Heart right ventricle (tissue), 16 donors: ENCODE measurements at regions not wholly inside any gene's neighbourhood (a gene's known extent, or its start where the extent isn't known, plus 50 kb on each side); places are given as distances from the start of the nearest gene placed in this dataset.

Experiments used
- ATAC-seq, 8 donors: fragments of 200-7000 bp; cut with Tn5 transposase; one replicate each; pipeline ENCODE4 v1.9.1; 2020; ENCODE audit warnings: mild to moderate bottlenecking in 8 of 8, moderate library complexity in 8 of 8, moderate number of reproducible peaks in 1 of 8
- DNase-seq, 2 donors: peaks; one replicate each; pipeline ENCODE4 v3.0.0-alpha.2; 2020
- H3K27ac ChIP-seq, 10 donors: fragments of 200-600 bp; sonication (generic) in 2 of 10; one replicate each; pipeline versions ENCODE4 v1.5.0 to v1.8.0; 2020 to 2022; ENCODE audit warnings: mild to moderate bottlenecking in 3 of 10
- H3K27me3 ChIP-seq, 7 donors: fragments of 200-600 bp; one replicate each; pipeline ENCODE4 v1.8.0; 2021 to 2022; ENCODE audit warnings: mild to moderate bottlenecking in 2 of 7
- H3K36me3 ChIP-seq, 9 donors: fragments of 200-600 bp; sonication (generic) in 1 of 9; one replicate each; pipeline versions ENCODE4 v1.5.0 to v1.8.0; 2020 to 2022; ENCODE audit warnings: mild to moderate bottlenecking in 2 of 9
- H3K4me1 ChIP-seq, 9 donors: fragments of 200-600 bp; sonication (generic) in 1 of 9; one replicate each; pipeline versions ENCODE4 v1.5.0 to v1.8.0; 2020 to 2022; ENCODE audit warnings: mild to moderate bottlenecking in 4 of 9
- H3K4me3 ChIP-seq, 10 donors: fragments of 200-600 bp; sonication (generic) in 2 of 10; one replicate each; pipeline versions ENCODE4 v1.5.0 to v1.8.0; 2020 to 2022; ENCODE audit warnings: mild to moderate bottlenecking in 7 of 10, moderate library complexity in 2 of 10
- H3K9me3 ChIP-seq, 11 donors: fragments of 200-600 bp in 10 of 11; sonication (generic) in 2 of 11; one replicate each; pipeline versions ENCODE4 v1.5.0 to v1.8.0; 2013 to 2022; ENCODE audit warnings: mild to moderate bottlenecking in 2 of 11, control low read depth in 1 of 11, moderate library complexity in 1 of 11
- CTCF ChIP-seq, 9 donors: fragments of 200-600 bp; sonication (generic) in 2 of 9; IDR thresholded peaks; one replicate each; pipeline versions ENCODE4 v1.5.0 to v1.8.0; 2021 to 2022; ENCODE audit warnings: antibody characterized with exemption in 9 of 9, mild to moderate bottlenecking in 5 of 9, moderate library complexity in 1 of 9
- WGBS, 2 donors: extraction: QIAGEN DNeasy Blood & Tissue Kit; methylation state at CpG; one replicate each; pipeline ENCODE4 v1.1.7; 2013; ENCODE audit warnings: inconsistent platforms in 1 of 2; 5-methylcytosine and 5-hydroxymethylcytosine counted together
- intact Hi-C, 10 donors: fragments of 100-400 bp; cut with DNase I; formaldehyde crosslinking; loops; one replicate each; pipeline versions ENCODE4 v1.11.1 to v1.14.2; 2022
- donor health status: Arrhythmogenic right ventricular cardiomyopathy.
- donor health status: ischemic (EF 13 %, LVEDD 7.1; RV severe dilation, severe dysfunction).
- donor health status: healthy with polysubstance abuse.
- donor health status: DM: no; HTN: yes; CAD: no.
- donor health status: DM: no; HTN: no; CAD: no.
- donor health status: ischemic (EF 25% LVEDD 6.9; RV normal size, moderate dysfunction).
- donor health status: ischemic (EF 25% LVEDD 5.7; RV mildly dilated, moderate dysfunction).
- donor health status: healthy.
- donor health status: DM: yes; HTN: yes; CAD: no.
- donor health status: Ischemic cardiomyopathy.
- donor health status: ischemic (EF 35%, LVEDD 5.7; RV mildly dilated, moderate dysfunction).
- donor health status: nonischemic (EF 11% LVEDD 7.7; RV severe dilation, severe dysfunction).
- donor health status: DM: yes; HTN: yes; CAD: no.
- donor health status: PGD.
- donor health status: ischemic (EF 29% LVEDD 5.4; RV normal size, mild dysfunction).
- donor health status: nonischemic (EF 23%, LVEDD 6.1; RV moderate dilation, normal function).

GRCh38 chr5:100165309-100165708, 369.9 kb upstream of the FAM174A start:
- H3K27ac ChIP-seq, result no peak overlapping the region
- ATAC-seq, result no peak

DNA sequence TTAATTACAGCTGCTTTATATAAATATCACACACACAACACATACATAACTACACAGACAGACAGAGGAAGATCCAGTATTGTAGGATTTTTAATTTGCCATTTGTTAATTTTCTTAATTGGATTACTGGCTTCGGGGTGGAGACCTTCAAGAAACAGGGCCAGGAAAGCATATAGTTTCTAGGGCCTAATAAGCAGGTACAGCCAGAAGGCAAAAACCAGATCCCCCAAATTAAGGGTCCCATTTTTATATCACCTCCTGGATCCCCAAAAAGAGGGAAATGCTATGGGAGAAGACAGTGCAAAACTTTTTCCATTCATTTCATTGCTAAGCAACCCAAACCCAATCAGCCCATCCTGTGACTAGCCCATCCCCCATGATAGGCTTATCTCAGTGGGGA, 373.3 kb upstream of the FAM174A start:
- TF ChIP-seq CTCF (IDR thresholded peaks at IDR 0.05), result no peak
- H3K27me3 ChIP-seq, result no peaks in the 10 kb centered on the region
- WGBS, 2 donors, result 70 to 82% methylated on average over 1 of the region's 1 CpG
- H3K4me1 ChIP-seq, result no peaks in the 10 kb centered on the region
- no peak overlapping the region for H3K4me3 ChIP-seq
- intact Hi-C loops, result no loop called here
- ATAC-seq, result no peak
- no peak overlapping the region for H3K27ac ChIP-seq
- no peaks in the 10 kb centered on the region for H3K36me3 ChIP-seq
- no peak for DNase-seq
- peaks cover 0 to 14% (median 0%) of the 10 kb centered on the region in 11 donors for H3K9me3 ChIP-seq

More at GRCh38 chr5:100165309-100165708, 369.9 kb upstream of the FAM174A start:
- no peak for TF ChIP-seq CTCF (IDR thresholded peaks at IDR 0.05)
- intact Hi-C loops, result no loop called here
- H3K27me3 ChIP-seq, result no peaks in the 10 kb centered on the region
- H3K4me3 ChIP-seq, result no peak overlapping the region
- H3K9me3 ChIP-seq, result peaks cover 0 to 14% (median 0%) of the 10 kb centered on the region in 11 donors
- H3K36me3 ChIP-seq, result no peaks in the 10 kb centered on the region
- no peak for DNase-seq
- 62 to 83% methylated on average over 1 of the region's 1 CpG for WGBS, 2 donors
- H3K4me1 ChIP-seq, result no peaks in the 10 kb centered on the region

- 83% methylated on average over 1 of the region's 1 CpG for WGBS, 2 donors
- DNase-seq, result no peak
- no peaks in the 10 kb centered on the region for H3K4me1 ChIP-seq
- H3K27me3 ChIP-seq, result no peaks in the 10 kb centered on the region
- H3K27ac ChIP-seq, result no peak overlapping the region
- no peak for ATAC-seq
- intact Hi-C loops, result no loop called here
- H3K36me3 ChIP-seq, result no peaks in the 10 kb centered on the region
- H3K4me3 ChIP-seq, result no peak overlapping the region
- H3K9me3 ChIP-seq, result peaks cover 0 to 11% (median 0%) of the 10 kb centered on the region in 11 donors
- TF ChIP-seq CTCF (IDR thresholded peaks at IDR 0.05), result no peak
Observed at GRCh38 chr5:100157066-100157465, 378.1 kb upstream of the FAM174A start.

DNA sequence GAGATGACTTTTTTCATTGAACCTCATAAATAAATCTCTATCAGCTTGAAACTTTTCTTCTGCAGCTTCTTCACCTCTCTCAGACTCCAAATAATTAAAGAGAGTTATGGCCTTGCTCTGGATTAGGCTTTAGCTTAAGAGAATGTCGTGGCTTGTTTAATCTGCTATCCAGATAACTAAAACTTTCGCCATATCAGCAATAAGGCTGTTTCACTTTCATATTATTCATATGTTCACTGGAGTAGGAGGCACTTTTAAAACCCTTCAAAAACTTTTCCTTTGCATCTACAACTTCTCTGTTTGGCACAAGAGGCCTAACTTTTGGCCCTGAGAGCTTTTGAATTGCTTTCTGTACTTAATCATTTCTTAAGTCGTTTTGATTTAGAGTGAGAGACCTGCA, 386.9 kb upstream of the FAM174A start:
- no peak overlapping the region for H3K4me3 ChIP-seq
- no peaks in the 10 kb centered on the region for H3K27me3 ChIP-seq
- ATAC-seq (no peak), DNase-seq (no peak)
- no peak overlapping the region for H3K27ac ChIP-seq
- WGBS, 2 donors, result 74 to 83% methylated on average over 3 of the region's 3 CpGs
- no peak for TF ChIP-seq CTCF (IDR thresholded peaks at IDR 0.05)
- no peaks in the 10 kb centered on the region for H3K4me1 ChIP-seq
- intact Hi-C loops, result no loop called here
- H3K36me3 ChIP-seq, result no peaks in the 10 kb centered on the region
- H3K9me3 ChIP-seq, result peaks cover 0 to 11% (median 0%) of the 10 kb centered on the region in 11 donors

GRCh38 chr5:100142607-100143006, 392.6 kb upstream of the FAM174A start:
- Histone ChIP-seq H3K36me3 (no peaks in the 10 kb centered on the region), H3K4me3 (no peak overlapping the region), H3K27ac (no peak overlapping the region), H3K27me3 (no peaks in the 10 kb centered on the region), H3K4me1 (no peaks in the 10 kb centered on the region), H3K9me3 (peaks cover 0 to 6% (median 0%) of the 10 kb centered on the region in 11 donors)
- intact Hi-C loops, result no loop called here
- no peak for ATAC-seq
- no peak for TF ChIP-seq CTCF (IDR thresholded peaks at IDR 0.05)
- no peak for DNase-seq
